H1 (cell line): ENCODE measurements at regions not wholly inside any gene's neighbourhood (a gene's known extent, or its start where the extent isn't known, plus 50 kb on each side); places are given as distances from the start of the nearest gene placed in this dataset.

Experiments
- BACH1 ChIP-seq: IDR thresholded peaks from 2 replicates; pipeline ENCODE4 v1.6.1; 2012; ENCODE audit warnings: low read length, improper control_type of control experiment
- CHD2 ChIP-seq: IDR thresholded peaks from 2 replicates; pipeline ENCODE4 v1.6.1; 2012; ENCODE audit warnings: low read length, improper control_type of control experiment
- CHD7 ChIP-seq: fragments of 300-600 bp; sonication (generic); IDR thresholded peaks from 2 replicates; pipeline ENCODE4 v1.7.1; 2012; ENCODE audit warnings: low read length, moderate library complexity, mild to moderate bottlenecking, inconsistent platforms; ENCODE audit not compliant: insufficient replicate concordance
- CTBP2 ChIP-seq: IDR thresholded peaks from 2 replicates; pipeline ENCODE4 v1.7.0; 2011; ENCODE audit warnings: borderline replicate concordance, mild to moderate bottlenecking, moderate library complexity, mixed read lengths, low read length; ENCODE audit not compliant: insufficient read depth, insufficient read length
- GABPA ChIP-seq: IDR thresholded peaks from 2 replicates; pipeline ENCODE4 v1.6.1; 2011; ENCODE audit warnings: mild to moderate bottlenecking, low read length, moderate library complexity, borderline replicate concordance; ENCODE audit not compliant: insufficient read depth
- JUN ChIP-seq: IDR thresholded peaks from 2 replicates; pipeline ENCODE4 v1.6.1; 2011; ENCODE audit warnings: low read depth, mild to moderate bottlenecking, improper control_type of control experiment, low read length
- POLR2A ChIP-seq, 2 experiments: IDR thresholded peaks; 1 replicate in 1 of 2; 2 replicates in 1 of 2; pipeline ENCODE4 v1.6.1; 2011; ENCODE audit warnings: low read depth in 2 of 2, low read length in 2 of 2, mild to moderate bottlenecking in 2 of 2; ENCODE audit errors: control extremely low read depth in 1 of 2
- RNF2 ChIP-seq: fragments of 200-900, 300-1000 bp; sonication (generic); IDR thresholded peaks from 2 replicates; pipeline ENCODE4 v1.7.1; 2016; ENCODE audit warnings: borderline replicate concordance, low read depth, mild to moderate bottlenecking, antibody characterized with exemption, low read length; ENCODE audit not compliant: poor library complexity, severe bottlenecking; ENCODE audit errors: missing control alignments
- RXRA ChIP-seq: IDR thresholded peaks from 2 replicates; pipeline ENCODE4 v1.6.1; 2011; ENCODE audit warnings: low read depth, mild to moderate bottlenecking, low read length, moderate library complexity; ENCODE audit not compliant: insufficient read depth
- SIX5 ChIP-seq: IDR thresholded peaks from 2 replicates; pipeline ENCODE4 v1.6.1; 2011; ENCODE audit warnings: mild to moderate bottlenecking, low read depth, low read length
- SP2 ChIP-seq: IDR thresholded peaks from 2 replicates; pipeline ENCODE4 v1.6.1; 2012; ENCODE audit warnings: mild to moderate bottlenecking, low read length, inconsistent platforms
- SUZ12 ChIP-seq: fragments of 200-600 bp; sonication (generic); IDR thresholded peaks from 2 replicates; pipeline ENCODE4 v1.6.1; 2012; ENCODE audit warnings: mild to moderate bottlenecking, inconsistent platforms, low read length, moderate library complexity, mixed read lengths

- TF ChIP-seq CHD7 (no peak), RXRA (no peak), SP2 (no peak), SIX5 (no peak), BACH1 (peak; percentile 95), CHD2 (no peak), JUN (peak; percentile 79), RNF2 (no peak), SUZ12 (no peak), POLR2A (IDR thresholded peaks at IDR 0.05; ENCODE audit: control extremely low read depth in 1 of 2, low read depth in 2 of 2, low read length in 2 of 2) (no peak; a peak in 1 of 3 replicates), GABPA (no peak), CTBP2 (no peak)
Measured at GRCh38 chr11:16669799-16670415, 68.5 kb upstream of the C11orf58 start (continued).
